Panc1 (cell line): ENCODE measurements at regions not wholly inside any gene's neighbourhood (a gene's known extent, or its start where the extent isn't known, plus 50 kb on each side); places are given as distances from the start of the nearest gene placed in this dataset.

Experiments
- ATAC-seq: fragments of 200-7000 bp; cut with Tn5 transposase; 2 replicates; pipeline ENCODE4 v1.9.1; 2020; ENCODE audit warnings: mild to moderate bottlenecking, moderate library complexity
- BruUV-seq: library from RNA; stranded (reverse); fragments of 400-500 nt; replicated peaks from 2 replicates; lab custom pipeline; 2021; lab: Mats Ljungman, UMichigan
- CTCF ChIA-PET: fragments of 300-600 bp; sonication (Branson Sonifier 250); formaldehyde crosslinking; loops from one replicate; lab custom pipeline; 2022; ENCODE audit warnings: antibody characterized with exemption; lab: Charles Lee
- POLR2A ChIA-PET: fragments of 300-600 bp; sonication (Branson Sonifier 250); formaldehyde crosslinking; loops from one replicate; lab custom pipeline; 2022; ENCODE audit warnings: antibody characterized with exemption; lab: Charles Lee
- DNase-seq: peaks from one replicate; pipeline ENCODE4 v3.0.0-alpha.2; 2010; ENCODE audit warnings: low read depth, low spot score
- H3K27ac ChIP-seq: 2 replicates; pipeline ENCODE4 v1.5.1; 2011; ENCODE audit warnings: mild to moderate bottlenecking, low read length, inconsistent platforms
- H3K27me3 ChIP-seq: fragments of 200-500 bp; sonication (Bioruptor generic); 2 replicates; pipeline ENCODE4 v1.6.0; 2014; ENCODE audit warnings: low read length, inconsistent platforms; ENCODE audit not compliant: control insufficient read depth, insufficient read depth
- H3K36me3 ChIP-seq: fragments of 200-500 bp; sonication (Bioruptor generic); 2 replicates; pipeline ENCODE4 v1.5.1; 2014; ENCODE audit warnings: inconsistent platforms, mild to moderate bottlenecking, low read length, moderate library complexity; ENCODE audit not compliant: control insufficient read depth, insufficient read depth
- H3K4me1 ChIP-seq: 2 replicates; pipeline ENCODE4 v1.5.1; 2011; ENCODE audit warnings: inconsistent platforms, mild to moderate bottlenecking, low read length, moderate library complexity; ENCODE audit not compliant: control insufficient read depth, insufficient read depth
- H3K4me3 ChIP-seq, 2 experiments: 2 replicates each; pipeline ENCODE4 v1.5.1; 2011 to 2012; ENCODE audit warnings: low read depth in 2 of 2, low read length in 2 of 2, mild to moderate bottlenecking in 2 of 2, inconsistent platforms in 1 of 2, moderate library complexity in 1 of 2
- H3K9me3 ChIP-seq: fragments of 200-500 bp; sonication (Bioruptor generic); 2 replicates; pipeline ENCODE4 v1.5.1; 2014; ENCODE audit warnings: low read depth, mild to moderate bottlenecking, inconsistent platforms, low read length, moderate library complexity; ENCODE audit not compliant: control insufficient read depth, insufficient read depth
- POLR2AphosphoS5 ChIP-seq: IDR thresholded peaks from 2 replicates; pipeline ENCODE4 v1.6.1; 2012; ENCODE audit warnings: mild to moderate bottlenecking, low read depth, low read length, moderate library complexity
- SIN3A ChIP-seq: IDR thresholded peaks from 2 replicates; pipeline ENCODE4 v1.6.1; 2012; ENCODE audit warnings: low read depth, mild to moderate bottlenecking, low read length, moderate library complexity, borderline replicate concordance; ENCODE audit not compliant: insufficient read depth
- TCF7L2 ChIP-seq: IDR thresholded peaks from 2 replicates; pipeline ENCODE4 v1.6.1; 2011; ENCODE audit warnings: mild to moderate bottlenecking, low read depth, low read length, inconsistent platforms
- in situ Hi-C: cut with HindIII; loops from 2 replicates; pipeline ENCODE4 v1.10.0; 2016; ENCODE audit warnings: low sequenced_read_pairs, low pct_unique_long_range_greater_than_20kb
- intact Hi-C: fragments of 100-400 bp; cut with micrococcal nuclease; formaldehyde crosslinking; loops from one replicate; pipeline ENCODE4 v1.10.0; 2022; ENCODE audit not compliant: unreplicated experiment
- TF ChIP-seq, protein P1 (sequence below), 2 experiments: IDR thresholded peaks; 2 replicates each; pipeline ENCODE4 v1.6.1; 2011 to 2012; ENCODE audit warnings: low read depth in 2 of 2, control low read depth in 1 of 2, low read length in 1 of 2, mild to moderate bottlenecking in 1 of 2, moderate library complexity in 1 of 2; ENCODE audit not compliant: insufficient read depth in 1 of 2
- TF ChIP-seq, protein P2 (sequence below): fragments of 450-650 bp; IDR thresholded peaks from 2 replicates; pipeline ENCODE4 v1.5.1; 2017; ENCODE audit warnings: mild to moderate bottlenecking

GRCh38 chr4:181046809-181047208, 1196.4 kb upstream of the TENM3 start:
- no peak overlapping the region for H3K4me3 ChIP-seq
- no peak overlapping the region for H3K27ac ChIP-seq
- H3K4me1 ChIP-seq, result no peaks in the 10 kb centered on the region
- BruUV-seq, result no TSS peak
- in situ Hi-C loops (no loop called here), intact Hi-C loops (no loop called here)
- no peaks in the 10 kb centered on the region for H3K27me3 ChIP-seq
- TF ChIP-seq, protein P1, sequence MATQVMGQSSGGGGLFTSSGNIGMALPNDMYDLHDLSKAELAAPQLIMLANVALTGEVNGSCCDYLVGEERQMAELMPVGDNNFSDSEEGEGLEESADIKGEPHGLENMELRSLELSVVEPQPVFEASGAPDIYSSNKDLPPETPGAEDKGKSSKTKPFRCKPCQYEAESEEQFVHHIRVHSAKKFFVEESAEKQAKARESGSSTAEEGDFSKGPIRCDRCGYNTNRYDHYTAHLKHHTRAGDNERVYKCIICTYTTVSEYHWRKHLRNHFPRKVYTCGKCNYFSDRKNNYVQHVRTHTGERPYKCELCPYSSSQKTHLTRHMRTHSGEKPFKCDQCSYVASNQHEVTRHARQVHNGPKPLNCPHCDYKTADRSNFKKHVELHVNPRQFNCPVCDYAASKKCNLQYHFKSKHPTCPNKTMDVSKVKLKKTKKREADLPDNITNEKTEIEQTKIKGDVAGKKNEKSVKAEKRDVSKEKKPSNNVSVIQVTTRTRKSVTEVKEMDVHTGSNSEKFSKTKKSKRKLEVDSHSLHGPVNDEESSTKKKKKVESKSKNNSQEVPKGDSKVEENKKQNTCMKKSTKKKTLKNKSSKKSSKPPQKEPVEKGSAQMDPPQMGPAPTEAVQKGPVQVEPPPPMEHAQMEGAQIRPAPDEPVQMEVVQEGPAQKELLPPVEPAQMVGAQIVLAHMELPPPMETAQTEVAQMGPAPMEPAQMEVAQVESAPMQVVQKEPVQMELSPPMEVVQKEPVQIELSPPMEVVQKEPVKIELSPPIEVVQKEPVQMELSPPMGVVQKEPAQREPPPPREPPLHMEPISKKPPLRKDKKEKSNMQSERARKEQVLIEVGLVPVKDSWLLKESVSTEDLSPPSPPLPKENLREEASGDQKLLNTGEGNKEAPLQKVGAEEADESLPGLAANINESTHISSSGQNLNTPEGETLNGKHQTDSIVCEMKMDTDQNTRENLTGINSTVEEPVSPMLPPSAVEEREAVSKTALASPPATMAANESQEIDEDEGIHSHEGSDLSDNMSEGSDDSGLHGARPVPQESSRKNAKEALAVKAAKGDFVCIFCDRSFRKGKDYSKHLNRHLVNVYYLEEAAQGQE (IDR thresholded peaks at IDR 0.05; ENCODE audit: insufficient read depth in 1 of 2, low read depth in 2 of 2, low read length in 1 of 2), result no peak
- TF ChIP-seq TCF7L2 (no peak), SIN3A (no peak), POLR2AphosphoS5 (no peak)
- TF ChIP-seq, protein P2, sequence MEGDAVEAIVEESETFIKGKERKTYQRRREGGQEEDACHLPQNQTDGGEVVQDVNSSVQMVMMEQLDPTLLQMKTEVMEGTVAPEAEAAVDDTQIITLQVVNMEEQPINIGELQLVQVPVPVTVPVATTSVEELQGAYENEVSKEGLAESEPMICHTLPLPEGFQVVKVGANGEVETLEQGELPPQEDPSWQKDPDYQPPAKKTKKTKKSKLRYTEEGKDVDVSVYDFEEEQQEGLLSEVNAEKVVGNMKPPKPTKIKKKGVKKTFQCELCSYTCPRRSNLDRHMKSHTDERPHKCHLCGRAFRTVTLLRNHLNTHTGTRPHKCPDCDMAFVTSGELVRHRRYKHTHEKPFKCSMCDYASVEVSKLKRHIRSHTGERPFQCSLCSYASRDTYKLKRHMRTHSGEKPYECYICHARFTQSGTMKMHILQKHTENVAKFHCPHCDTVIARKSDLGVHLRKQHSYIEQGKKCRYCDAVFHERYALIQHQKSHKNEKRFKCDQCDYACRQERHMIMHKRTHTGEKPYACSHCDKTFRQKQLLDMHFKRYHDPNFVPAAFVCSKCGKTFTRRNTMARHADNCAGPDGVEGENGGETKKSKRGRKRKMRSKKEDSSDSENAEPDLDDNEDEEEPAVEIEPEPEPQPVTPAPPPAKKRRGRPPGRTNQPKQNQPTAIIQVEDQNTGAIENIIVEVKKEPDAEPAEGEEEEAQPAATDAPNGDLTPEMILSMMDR, result no peak
- ChIA-PET POLR2A (no interaction called here), CTCF (no interaction called here)
- H3K9me3 ChIP-seq, result no peaks in the 10 kb centered on the region
- ATAC-seq (no peak), DNase-seq (no peak)
- no peaks in the 10 kb centered on the region for H3K36me3 ChIP-seq

GRCh38 chr4:181051931-181052330, 1191.3 kb upstream of the TENM3 start:
- POLR2A ChIA-PET, result no interaction called here
- H3K9me3 ChIP-seq, result no peaks in the 10 kb centered on the region
- no peaks in the 10 kb centered on the region for H3K36me3 ChIP-seq
- no peak for ATAC-seq
- no peak overlapping the region for H3K27ac ChIP-seq
- CTCF ChIA-PET, result no interaction called here
- H3K27me3 ChIP-seq, result no peaks in the 10 kb centered on the region
- TF ChIP-seq TCF7L2 (no peak), SIN3A (no peak), POLR2AphosphoS5 (no peak)
- TF ChIP-seq, protein P1 (IDR thresholded peaks at IDR 0.05; ENCODE audit: insufficient read depth in 1 of 2, low read depth in 2 of 2, low read length in 1 of 2), result no peak
- TF ChIP-seq, protein P2, result no peak
- BruUV-seq, result no TSS peak
- no peak overlapping the region for H3K4me3 ChIP-seq
- intact Hi-C loops (no loop called here), in situ Hi-C loops (no loop called here)
- DNase-seq, result no peak
- no peaks in the 10 kb centered on the region for H3K4me1 ChIP-seq
